ENCODE measurements at regions not wholly inside any gene's neighbourhood (a gene's known extent, or its start where the extent isn't known, plus 50 kb on each side); places are given as distances from the start of the nearest gene placed in this dataset.

DNA sequence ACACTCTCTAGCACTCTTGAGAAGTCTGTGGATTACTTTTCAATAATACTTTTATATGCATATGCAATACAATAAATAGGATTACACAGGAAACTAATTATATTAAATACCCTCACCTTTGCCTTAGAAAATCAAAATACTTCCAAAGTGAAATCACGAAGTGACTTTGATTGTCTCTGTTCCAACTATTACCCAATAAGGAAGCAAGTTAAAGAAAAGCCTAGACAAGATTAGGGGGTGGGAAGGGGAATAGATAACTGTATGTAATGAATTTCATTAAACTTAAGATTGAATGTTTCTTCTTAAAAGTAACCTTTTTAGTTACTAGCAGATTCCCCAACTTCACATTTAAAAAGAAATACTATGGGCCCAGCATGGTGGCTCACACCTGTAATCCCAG lies 66.6 kb upstream of the SOX4 start:
- Histone ChIP-seq H3K9me3 (ENCODE audit: severe bottlenecking) (no peaks in the 10 kb centered on the region), H3K27me3 (ENCODE audit: insufficient read depth, low read depth, severe bottlenecking) (no peaks in the 10 kb centered on the region), H3K36me3 (no peaks in the 10 kb centered on the region), H3K4me3 (ENCODE audit: low read depth, low read length) (no peak overlapping the region), H3K27ac (no peak overlapping the region)
- TF ChIP-seq, protein P1, sequence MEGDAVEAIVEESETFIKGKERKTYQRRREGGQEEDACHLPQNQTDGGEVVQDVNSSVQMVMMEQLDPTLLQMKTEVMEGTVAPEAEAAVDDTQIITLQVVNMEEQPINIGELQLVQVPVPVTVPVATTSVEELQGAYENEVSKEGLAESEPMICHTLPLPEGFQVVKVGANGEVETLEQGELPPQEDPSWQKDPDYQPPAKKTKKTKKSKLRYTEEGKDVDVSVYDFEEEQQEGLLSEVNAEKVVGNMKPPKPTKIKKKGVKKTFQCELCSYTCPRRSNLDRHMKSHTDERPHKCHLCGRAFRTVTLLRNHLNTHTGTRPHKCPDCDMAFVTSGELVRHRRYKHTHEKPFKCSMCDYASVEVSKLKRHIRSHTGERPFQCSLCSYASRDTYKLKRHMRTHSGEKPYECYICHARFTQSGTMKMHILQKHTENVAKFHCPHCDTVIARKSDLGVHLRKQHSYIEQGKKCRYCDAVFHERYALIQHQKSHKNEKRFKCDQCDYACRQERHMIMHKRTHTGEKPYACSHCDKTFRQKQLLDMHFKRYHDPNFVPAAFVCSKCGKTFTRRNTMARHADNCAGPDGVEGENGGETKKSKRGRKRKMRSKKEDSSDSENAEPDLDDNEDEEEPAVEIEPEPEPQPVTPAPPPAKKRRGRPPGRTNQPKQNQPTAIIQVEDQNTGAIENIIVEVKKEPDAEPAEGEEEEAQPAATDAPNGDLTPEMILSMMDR (IDR thresholded peaks at IDR 0.05; ENCODE audit: low read depth, low read length), result no peak
- no peak for DNase-seq

DNA sequence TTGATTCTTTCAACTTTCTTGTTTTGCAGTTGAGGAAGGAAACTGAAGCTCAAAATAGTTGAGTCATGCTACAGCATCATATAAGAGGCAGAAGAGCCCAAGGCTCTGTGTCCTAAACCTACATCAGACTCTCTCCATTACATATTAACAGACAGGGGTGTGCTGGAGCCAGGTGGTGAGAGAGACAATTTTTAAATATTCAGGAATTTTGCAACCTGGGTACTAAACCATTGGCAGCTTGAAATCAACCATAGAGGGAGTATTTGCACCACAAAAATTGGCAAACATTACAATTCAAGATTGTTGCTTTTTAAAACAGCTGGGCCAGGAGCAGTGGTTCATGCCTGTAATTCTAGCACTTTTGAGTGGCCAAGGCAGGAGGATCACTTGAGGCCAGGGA lies 65.8 kb upstream of the SOX4 start:
- Histone ChIP-seq H3K4me3 (ENCODE audit: low read depth, low read length) (no peak overlapping the region), H3K9me3 (ENCODE audit: severe bottlenecking) (no peaks in the 10 kb centered on the region), H3K27ac (no peak overlapping the region), H3K36me3 (no peaks in the 10 kb centered on the region), H3K27me3 (ENCODE audit: insufficient read depth, low read depth, severe bottlenecking) (no peaks in the 10 kb centered on the region)
- no peak for DNase-seq
- TF ChIP-seq, protein P1 (IDR thresholded peaks at IDR 0.05; ENCODE audit: low read depth, low read length), result no peak

DNA sequence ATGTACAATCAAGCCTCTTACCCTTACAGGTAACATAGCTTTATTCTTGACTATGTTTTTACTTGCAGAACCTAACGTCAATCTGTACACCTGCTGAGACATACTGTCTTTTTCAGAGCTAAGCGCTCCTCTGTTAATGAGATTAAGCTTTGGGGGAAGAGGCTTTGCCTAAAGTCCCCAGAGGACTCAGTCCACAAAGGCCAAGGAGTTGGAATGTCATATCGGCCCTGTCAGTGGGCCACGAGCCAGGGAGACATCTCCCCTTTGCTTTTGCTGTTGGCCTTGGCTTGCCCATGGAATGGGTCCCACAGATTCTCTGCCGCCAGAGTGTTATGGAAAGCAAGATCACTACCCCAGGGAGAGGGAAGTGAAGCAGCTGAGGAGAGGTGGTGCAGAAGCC lies 64.1 kb upstream of the SOX4 start:
- Histone ChIP-seq H3K27ac (no peak overlapping the region), H3K9me3 (ENCODE audit: severe bottlenecking) (no peaks in the 10 kb centered on the region), H3K4me3 (ENCODE audit: low read depth, low read length) (no peak overlapping the region), H3K27me3 (ENCODE audit: insufficient read depth, low read depth, severe bottlenecking) (no peaks in the 10 kb centered on the region), H3K36me3 (no peaks in the 10 kb centered on the region)
- TF ChIP-seq, protein P1 (IDR thresholded peaks at IDR 0.05; ENCODE audit: low read depth, low read length), result no peak
- peak; percentile 63 for DNase-seq

DNA sequence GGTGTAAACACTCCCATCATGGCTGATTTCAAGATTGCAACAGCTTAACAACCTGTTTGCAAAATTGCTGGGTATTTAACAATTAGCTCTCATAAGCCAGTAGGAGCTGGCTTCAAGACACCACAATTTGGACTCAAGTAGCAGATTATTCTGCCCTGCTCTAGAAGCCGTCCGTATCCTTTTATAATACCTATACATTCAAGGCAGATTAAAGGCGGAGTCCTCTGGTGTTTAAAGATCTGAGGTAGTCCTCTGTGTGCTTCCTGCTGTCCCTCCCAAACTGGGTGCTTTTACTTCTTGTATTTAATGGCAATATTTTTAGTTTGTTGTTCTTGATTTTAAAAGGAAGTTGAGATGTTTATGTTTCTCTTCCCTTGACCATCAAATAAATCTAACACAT lies 62.2 kb upstream of the SOX4 start:
- DNase-seq, result no peak
- Histone ChIP-seq H3K9me3 (ENCODE audit: severe bottlenecking) (no peaks in the 10 kb centered on the region), H3K4me3 (ENCODE audit: low read depth, low read length) (no peak overlapping the region), H3K27ac (no peak overlapping the region), H3K27me3 (ENCODE audit: insufficient read depth, low read depth, severe bottlenecking) (no peaks in the 10 kb centered on the region), H3K36me3 (no peaks in the 10 kb centered on the region)
- TF ChIP-seq, protein P1 (IDR thresholded peaks at IDR 0.05; ENCODE audit: low read depth, low read length), result no peak

DNA sequence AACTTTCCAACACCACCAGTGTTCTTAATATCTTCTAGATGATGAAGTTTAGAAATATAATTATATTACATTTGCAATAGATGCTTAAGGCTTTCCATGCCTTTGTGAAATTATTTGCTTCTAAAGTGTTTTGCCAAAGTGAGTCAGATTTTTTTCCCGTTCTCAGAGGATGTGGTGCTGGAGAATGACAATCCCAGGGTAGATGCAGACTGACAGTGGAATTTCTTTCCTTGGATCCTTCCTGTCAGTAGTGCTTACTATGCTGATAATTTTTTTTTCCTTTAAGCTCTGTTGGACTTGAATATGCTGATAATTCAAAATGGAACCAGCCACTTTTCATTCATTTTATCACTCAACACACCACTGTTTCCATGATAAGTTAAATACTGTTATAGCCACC lies 59.9 kb upstream of the SOX4 start:
- no peak for DNase-seq
- Histone ChIP-seq H3K27me3 (ENCODE audit: insufficient read depth, low read depth, severe bottlenecking) (no peaks in the 10 kb centered on the region), H3K36me3 (no peaks in the 10 kb centered on the region), H3K9me3 (ENCODE audit: severe bottlenecking) (no peaks in the 10 kb centered on the region), H3K27ac (no peak overlapping the region), H3K4me3 (ENCODE audit: low read depth, low read length) (no peak overlapping the region)
- TF ChIP-seq, protein P1 (IDR thresholded peaks at IDR 0.05; ENCODE audit: low read depth, low read length), result no peak

DNA sequence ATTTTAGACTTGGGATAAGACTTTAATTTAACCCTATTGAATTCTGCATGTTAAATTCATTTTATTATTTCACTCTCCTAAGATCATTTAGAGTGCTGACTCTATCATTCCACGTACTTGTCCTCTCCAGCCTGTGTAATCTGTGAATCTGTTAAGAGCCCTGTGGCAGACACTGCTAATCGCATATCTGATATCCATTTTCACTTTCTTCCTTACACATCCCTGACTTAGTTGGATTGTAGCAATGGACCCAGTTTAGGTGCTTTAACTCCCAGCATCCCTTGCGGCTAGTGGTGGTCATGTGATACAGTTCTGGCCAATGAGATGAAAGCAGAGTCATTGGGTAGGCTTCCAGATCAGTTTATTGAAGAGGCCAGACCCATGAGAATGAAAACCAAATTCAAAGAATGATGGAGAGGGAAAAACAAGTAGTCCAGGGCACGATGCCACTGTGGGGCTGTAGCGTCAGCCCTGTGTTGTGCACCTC lies 57.2 kb upstream of the SOX4 start:
- H3K9me3 ChIP-seq (ENCODE audit: severe bottlenecking), result no peaks in the 10 kb centered on the region
- DNase-seq, result no peak
- TF ChIP-seq, protein P1 (IDR thresholded peaks at IDR 0.05; ENCODE audit: low read depth, low read length), result no peak
- no peak overlapping the region for H3K4me3 ChIP-seq (ENCODE audit: low read depth, low read length)
- no peak overlapping the region for H3K27ac ChIP-seq
- H3K36me3 ChIP-seq, result no peaks in the 10 kb centered on the region
- H3K27me3 ChIP-seq (ENCODE audit: insufficient read depth, low read depth, severe bottlenecking), result no peaks in the 10 kb centered on the region

Data from WERI-Rb-1 (cell line).